PFSK-1 (cell line): ENCODE measurements at regions not wholly inside any gene's neighbourhood (a gene's known extent, or its start where the extent isn't known, plus 50 kb on each side); places are given as distances from the start of the nearest gene placed in this dataset.

ENCODE experiments used
- SIN3A ChIP-seq: IDR thresholded peaks from 2 replicates; pipeline ENCODE4 v1.6.1; 2012; ENCODE audit warnings: mild to moderate bottlenecking, low read length, moderate library complexity, borderline replicate concordance; ENCODE audit not compliant: insufficient read depth
- TAF1 ChIP-seq: IDR thresholded peaks from 2 replicates; pipeline ENCODE4 v1.6.1; 2012; ENCODE audit warnings: low read length, control low read depth, borderline replicate concordance; ENCODE audit not compliant: insufficient read depth

GRCh38 chr18:61749546-61749945, 143.3 kb downstream of the RNF152 start:
- no peak for TF ChIP-seq TAF1
- no peak for TF ChIP-seq SIN3A
